MCF 10A (cell line): ENCODE measurements at regions not wholly inside any gene's neighbourhood (a gene's known extent, or its start where the extent isn't known, plus 50 kb on each side); places are given as distances from the start of the nearest gene placed in this dataset.
A peak's percentile ranks its signal among the peaks of the same experiment; 100 is the strongest.

Source experiments
- BruUV-seq: library from RNA; stranded (reverse); fragments of 400-500 nt; replicated peaks from 2 replicates; lab custom pipeline; 2021; lab: Mats Ljungman, UMichigan
- CTCF ChIA-PET: fragments of 300-600 bp; sonication (Branson Sonifier 250); formaldehyde crosslinking; extraction: SDS; loops from one replicate; lab custom pipeline; 2021; ENCODE audit warnings: antibody characterized with exemption, inconsistent platforms; lab: Yijun Ruan, JAX
- POLR2A ChIA-PET: fragments of 300-600, 350-650 bp; sonication (Branson Sonifier 250); formaldehyde crosslinking; extraction: SDS; loops from one replicate; lab custom pipeline; 2020; ENCODE audit warnings: antibody characterized with exemption, inconsistent platforms; lab: Yijun Ruan, JAX
- DNase-seq: peaks from one replicate; pipeline ENCODE4 v3.0.0-alpha.2; 2018; ENCODE audit not compliant: unreplicated experiment
- H3K27ac Mint-ChIP-seq: one replicate; pipeline ENCODE4 v1.8.0; 2022; ENCODE audit warnings: mild to moderate bottlenecking, low read depth, mixed read lengths; ENCODE audit not compliant: unreplicated experiment
- H3K27me3 Mint-ChIP-seq: one replicate; pipeline ENCODE4 v1.8.0; 2022; ENCODE audit warnings: mixed read lengths; ENCODE audit not compliant: insufficient read depth, unreplicated experiment
- H3K36me3 Mint-ChIP-seq: one replicate; pipeline ENCODE4 v1.8.0; 2022; ENCODE audit warnings: mild to moderate bottlenecking, moderate library complexity, mixed read lengths; ENCODE audit not compliant: insufficient read depth, unreplicated experiment
- H3K4me1 Mint-ChIP-seq: one replicate; pipeline ENCODE4 v1.8.0; 2022; ENCODE audit warnings: mixed read lengths; ENCODE audit not compliant: insufficient read depth, unreplicated experiment
- H3K4me3 Mint-ChIP-seq: one replicate; pipeline ENCODE4 v1.8.0; 2022; ENCODE audit warnings: mild to moderate bottlenecking, moderate library complexity, mixed read lengths; ENCODE audit not compliant: unreplicated experiment
- H3K9me3 Mint-ChIP-seq: one replicate; pipeline ENCODE4 v1.8.0; 2022; ENCODE audit warnings: mixed read lengths; ENCODE audit not compliant: unreplicated experiment
- CTCF ChIP-seq: fragments of 200-600 bp; IDR thresholded peaks from one replicate; pipeline ENCODE4 v1.8.0; 2022; ENCODE audit warnings: antibody characterized with exemption, mild to moderate bottlenecking; ENCODE audit not compliant: unreplicated experiment
- intact Hi-C: fragments of 100-400 bp; cut with micrococcal nuclease; formaldehyde crosslinking; loops from 2 replicates; pipeline ENCODE4 v1.14.1; 2022

GRCh38 chr6:102195311-102195710, 801.8 kb downstream of the GRIK2 start:
- Mint-ChIP-seq H3K27ac (no peak overlapping the region), H3K4me1 (no peaks in the 10 kb centered on the region), H3K9me3 (peaks cover 34% of the 10 kb centered on the region), H3K27me3 (no peaks in the 10 kb centered on the region), H3K4me3 (no peak overlapping the region), H3K36me3 (no peaks in the 10 kb centered on the region)
- no peak for TF ChIP-seq CTCF
- no TSS peak for BruUV-seq
- POLR2A ChIA-PET: no interaction called here
- intact Hi-C loops: no loop called here
- CTCF ChIA-PET: no interaction called here
- DNase-seq: no peak

GRCh38 chr6:102197211-102197610, 803.7 kb downstream of the GRIK2 start:
- no TSS peak for BruUV-seq
- Mint-ChIP-seq H3K4me3 (no peak overlapping the region), H3K4me1 (no peaks in the 10 kb centered on the region), H3K36me3 (no peaks in the 10 kb centered on the region), H3K27me3 (no peaks in the 10 kb centered on the region), H3K9me3 (peaks cover 34% of the 10 kb centered on the region), H3K27ac (no peak overlapping the region)
- DNase-seq: peak; percentile 4
- intact Hi-C loops: no loop called here
- POLR2A ChIA-PET: interaction anchor here (0.7 kb wide), 1 partner anchor 49 kb away, joined by 3 read pairs; no protein-coding TSS in a partner anchor
- CTCF ChIA-PET: no interaction called here
- TF ChIP-seq CTCF: no peak

GRCh38 chr6:102204351-102204750, 810.8 kb downstream of the GRIK2 start:
- Mint-ChIP-seq H3K27ac (no peak overlapping the region), H3K36me3 (no peaks in the 10 kb centered on the region), H3K4me3 (no peak overlapping the region), H3K27me3 (no peaks in the 10 kb centered on the region), H3K4me1 (no peaks in the 10 kb centered on the region), H3K9me3 (peaks cover 7% of the 10 kb centered on the region)
- TF ChIP-seq CTCF: no peak
- DNase-seq: no peak
- intact Hi-C loops: no loop called here
- no TSS peak for BruUV-seq
- ChIA-PET CTCF (no interaction called here), POLR2A (no interaction called here)

- POLR2A ChIA-PET: no interaction called here
Measured at GRCh38 chr6:102215425-102215824, 821.9 kb downstream of the GRIK2 start.

More at GRCh38 chr6:102215425-102215824, 821.9 kb downstream of the GRIK2 start:
- no peak for DNase-seq
- Mint-ChIP-seq H3K36me3 (no peaks in the 10 kb centered on the region), H3K9me3 (no peaks in the 10 kb centered on the region), H3K4me1 (no peaks in the 10 kb centered on the region), H3K4me3 (no peak overlapping the region), H3K27me3 (no peaks in the 10 kb centered on the region), H3K27ac (no peak overlapping the region)
- no TSS peak for BruUV-seq
- intact Hi-C loops: no loop called here
- TF ChIP-seq CTCF: no peak
- CTCF ChIA-PET: interaction anchor here (0.6 kb wide), 1 partner anchor 9 kb away, joined by 3 read pairs; no protein-coding TSS in a partner anchor
